Urinary bladder (tissue), 3 donors: ENCODE measurements at regions not wholly inside any gene's neighbourhood (a gene's known extent, or its start where the extent isn't known, plus 50 kb on each side); places are given as distances from the start of the nearest gene placed in this dataset.

Experiments
- DNase-seq: peaks from one replicate; pipeline ENCODE4 v3.0.0-alpha.2; 2015; ENCODE audit errors: extremely low spot score
- H3K27ac ChIP-seq: one replicate; pipeline ENCODE4 v1.5.1; 2013; ENCODE audit warnings: low read depth, mild to moderate bottlenecking, moderate library complexity
- H3K36me3 ChIP-seq: one replicate; pipeline ENCODE4 v1.6.1; 2013; ENCODE audit warnings: mild to moderate bottlenecking, moderate library complexity; ENCODE audit not compliant: insufficient read depth
- H3K4me1 ChIP-seq: one replicate; pipeline ENCODE4 v1.6.1; 2013; ENCODE audit warnings: mild to moderate bottlenecking, moderate library complexity; ENCODE audit not compliant: insufficient read depth
- H3K4me3 ChIP-seq: one replicate; pipeline ENCODE4 v1.5.1; 2013; ENCODE audit warnings: low read depth, low read length
- WGBS: extraction: QIAGEN DNeasy Blood & Tissue Kit; methylation state at CpG from one replicate; pipeline ENCODE4 v1.1.7; 2013; 5-methylcytosine and 5-hydroxymethylcytosine counted together
- donor health status: healthy with polysubstance abuse.
- donor health status: healthy.

DNA sequence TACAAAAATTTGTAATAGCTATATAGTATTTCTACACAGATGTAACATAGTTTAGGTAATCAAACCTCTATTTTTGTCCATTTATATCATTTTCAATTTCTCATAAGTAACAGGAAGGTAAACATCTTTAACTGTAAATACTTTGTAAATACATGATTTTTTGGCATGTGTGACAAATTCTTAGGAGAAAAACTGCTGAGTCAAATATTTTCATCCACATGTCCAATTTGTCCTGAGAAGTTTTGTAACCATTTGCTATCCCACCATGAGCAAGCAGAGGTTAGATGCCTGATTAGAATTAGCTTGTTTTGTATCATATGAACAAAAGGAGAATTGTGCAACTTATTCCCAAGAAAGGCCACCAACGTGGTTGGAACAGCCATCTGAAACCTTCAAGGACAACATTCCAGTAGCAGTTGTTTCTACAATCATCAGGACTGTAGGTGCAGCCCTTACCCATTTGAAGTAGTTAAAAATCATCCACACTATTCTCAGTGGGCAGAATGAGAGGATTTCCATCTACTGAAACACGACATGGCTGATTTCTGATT is 139.6 kb upstream of the MPPED2 start:
- H3K4me1 ChIP-seq = no peaks in the 10 kb centered on the region
- H3K27ac ChIP-seq = no peak overlapping the region
- 67% methylated on average over 2 of the region's 2 CpGs for WGBS
- no peak overlapping the region for H3K4me3 ChIP-seq
- no peaks in the 10 kb centered on the region for H3K36me3 ChIP-seq
- DNase-seq = no peak

DNA sequence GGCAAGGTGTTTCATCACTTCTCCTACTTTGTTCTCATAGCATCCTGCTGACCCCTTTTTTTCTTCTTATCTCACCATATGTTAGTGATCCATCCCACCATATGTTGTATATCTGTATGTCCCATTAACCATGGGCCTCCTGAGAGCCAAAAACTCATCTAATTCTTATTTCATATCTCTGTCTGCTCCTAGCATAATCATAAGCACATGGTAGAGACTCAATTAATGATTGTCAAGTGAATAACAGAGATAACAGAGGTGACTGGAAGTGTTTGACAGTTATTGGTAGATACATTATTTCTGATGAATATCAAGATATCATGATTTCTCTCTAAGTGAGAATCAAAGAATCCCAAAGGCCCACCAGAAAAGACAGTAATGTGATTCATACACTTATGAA is 138.1 kb upstream of the MPPED2 start:
- Histone ChIP-seq H3K4me3 (no peak overlapping the region), H3K27ac (no peak overlapping the region), H3K36me3 (no peaks in the 10 kb centered on the region), H3K4me1 (no peaks in the 10 kb centered on the region)
- no peak for DNase-seq

GRCh38 chr11:30719371-30719770 is 133.2 kb upstream of the MPPED2 start:
- no peak overlapping the region for H3K27ac ChIP-seq

GRCh38 chr11:30717641-30718040 is 131.5 kb upstream of the MPPED2 start:
- Histone ChIP-seq H3K27ac (no peak overlapping the region), H3K36me3 (no peaks in the 10 kb centered on the region), H3K4me1 (no peaks in the 10 kb centered on the region), H3K4me3 (no peak overlapping the region)
- 66% methylated on average over 7 of the region's 7 CpGs for WGBS
- no peak for DNase-seq

More at GRCh38 chr11:30719371-30719770, 133.2 kb upstream of the MPPED2 start:
- DNase-seq = no peak
- no peaks in the 10 kb centered on the region for H3K36me3 ChIP-seq
- H3K4me3 ChIP-seq = no peak overlapping the region
- 56% methylated on average over 4 of the region's 4 CpGs for WGBS
- no peaks in the 10 kb centered on the region for H3K4me1 ChIP-seq

DNA sequence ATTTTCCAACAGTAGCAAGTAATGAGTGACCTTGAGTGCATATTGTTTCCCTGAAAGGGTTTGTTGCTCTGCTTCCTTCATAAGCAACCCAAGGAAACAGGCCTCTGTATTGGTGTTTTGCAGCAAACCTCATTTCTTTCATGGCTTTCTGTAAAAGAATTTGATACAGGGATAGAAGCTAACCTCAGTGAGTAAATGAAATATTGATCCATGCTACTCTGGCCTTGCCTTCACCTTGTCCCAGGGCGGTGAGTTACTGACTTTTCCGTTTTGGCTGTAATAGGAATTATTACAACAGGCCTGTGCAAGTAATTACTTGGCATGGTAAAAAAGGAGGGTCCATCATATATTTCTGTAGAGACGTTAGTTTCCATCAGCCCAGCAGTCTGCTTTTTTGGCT is 130.9 kb upstream of the MPPED2 start:
- H3K36me3 ChIP-seq = no peaks in the 10 kb centered on the region
- WGBS = 72% methylated on average over 3 of the region's 3 CpGs
- DNase-seq = no peak

GRCh38 chr11:30712749-30713148 is 126.6 kb upstream of the MPPED2 start:
- no peak overlapping the region for H3K27ac ChIP-seq
- H3K4me1 ChIP-seq = no peaks in the 10 kb centered on the region
- no peak overlapping the region for H3K4me3 ChIP-seq
- H3K36me3 ChIP-seq = no peaks in the 10 kb centered on the region
- DNase-seq = no peak
- WGBS = 44% methylated on average over 2 of the region's 2 CpGs

More for the DNA sequence above, 130.9 kb upstream of the MPPED2 start:
- no peak overlapping the region for H3K4me3 ChIP-seq
- no peak overlapping the region for H3K27ac ChIP-seq
- H3K4me1 ChIP-seq = no peaks in the 10 kb centered on the region

DNA sequence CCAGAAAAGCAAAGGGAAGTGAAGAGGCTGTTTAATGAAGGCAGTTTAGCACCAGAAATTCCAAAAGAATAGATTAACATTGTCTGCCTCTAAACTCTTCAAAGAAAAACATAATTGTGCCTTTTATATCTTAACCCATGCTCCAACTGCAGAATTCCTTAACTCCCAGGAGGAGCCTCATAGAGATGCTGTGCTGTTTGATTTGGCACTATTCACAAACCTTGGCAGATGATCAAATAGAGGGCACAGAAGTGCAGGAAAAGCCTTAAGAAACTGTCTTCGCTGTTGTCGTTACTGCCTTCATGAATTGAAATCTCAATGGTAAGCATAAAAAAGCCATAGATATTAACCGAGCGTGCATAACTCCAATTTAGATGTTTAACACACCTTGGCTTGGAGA is 124.1 kb upstream of the MPPED2 start:
- Histone ChIP-seq H3K4me3 (no peak overlapping the region), H3K27ac (no peak overlapping the region), H3K36me3 (no peaks in the 10 kb centered on the region), H3K4me1 (no peaks in the 10 kb centered on the region)
- DNase-seq = no peak
- 40% methylated on average over 4 of the region's 4 CpGs for WGBS

DNA sequence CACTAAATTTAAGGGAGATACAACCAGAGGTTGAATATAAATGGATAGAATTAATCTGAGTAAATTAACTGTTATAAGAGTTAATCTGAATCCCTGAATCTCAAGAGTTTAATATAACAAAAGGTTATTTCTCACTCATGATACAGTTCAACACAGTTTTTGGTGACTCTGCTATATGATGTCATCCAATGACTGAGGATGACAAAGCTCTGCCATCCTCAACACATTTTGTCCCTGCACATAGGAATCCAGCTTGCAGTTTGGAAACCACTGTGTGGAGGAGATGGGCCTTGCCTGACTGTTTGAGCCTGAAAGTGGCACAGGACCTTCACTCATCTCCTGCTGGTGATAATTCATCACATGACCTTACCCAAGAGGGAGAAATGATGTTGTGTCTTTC is 121.0 kb upstream of the MPPED2 start:
- H3K4me3 ChIP-seq = no peak overlapping the region
- H3K36me3 ChIP-seq = no peaks in the 10 kb centered on the region
- DNase-seq = no peak
- no peak overlapping the region for H3K27ac ChIP-seq
- no peaks in the 10 kb centered on the region for H3K4me1 ChIP-seq

DNA sequence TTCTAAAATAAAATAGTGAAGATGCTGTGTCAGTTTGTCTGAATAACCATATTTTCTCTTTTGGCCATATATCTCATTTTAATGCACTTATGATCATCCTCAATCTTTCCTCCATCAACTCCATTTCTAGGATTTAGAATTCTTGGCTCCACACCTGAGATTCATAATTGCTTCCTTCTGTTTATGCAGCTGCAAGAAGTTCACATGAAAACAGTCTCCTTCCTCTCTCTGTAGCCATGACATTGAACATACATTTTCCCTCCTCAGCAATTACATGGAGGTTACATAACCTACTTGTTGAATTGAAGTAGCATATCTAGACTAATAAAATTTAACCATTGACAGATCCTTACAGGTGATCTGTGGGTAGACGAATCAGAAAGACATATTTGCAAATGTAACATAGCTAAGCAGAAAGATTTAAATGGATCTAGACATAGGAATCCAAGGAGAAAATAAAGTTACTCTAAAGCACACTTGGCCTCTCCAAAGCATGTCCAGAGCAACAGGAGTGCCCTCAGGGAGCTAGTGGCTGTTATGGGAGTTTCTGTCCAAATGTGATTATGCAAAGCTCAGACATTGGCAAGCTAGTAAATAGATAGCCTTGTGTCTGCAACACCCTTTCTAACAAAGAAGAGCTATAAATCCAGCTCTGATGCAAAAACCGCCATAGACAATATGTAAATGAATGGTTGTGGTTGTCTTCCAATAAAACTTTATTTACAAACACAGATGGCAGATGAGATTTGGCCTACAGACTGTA is 119.9 kb upstream of the MPPED2 start:
- H3K27ac ChIP-seq = no peak overlapping the region
- H3K4me1 ChIP-seq = no peaks in the 10 kb centered on the region
- no peak for DNase-seq
- WGBS = 66% methylated on average over 2 of the region's 2 CpGs
- no peaks in the 10 kb centered on the region for H3K36me3 ChIP-seq
- no peak overlapping the region for H3K4me3 ChIP-seq

- DNase-seq = no peak
- Histone ChIP-seq H3K4me1 (no peaks in the 10 kb centered on the region), H3K27ac (no peak overlapping the region), H3K4me3 (no peak overlapping the region), H3K36me3 (no peaks in the 10 kb centered on the region)
- WGBS = 93% methylated on average over 2 of the region's 2 CpGs
Observed at GRCh38 chr11:30698425-30698824, 112.3 kb upstream of the MPPED2 start.

DNA sequence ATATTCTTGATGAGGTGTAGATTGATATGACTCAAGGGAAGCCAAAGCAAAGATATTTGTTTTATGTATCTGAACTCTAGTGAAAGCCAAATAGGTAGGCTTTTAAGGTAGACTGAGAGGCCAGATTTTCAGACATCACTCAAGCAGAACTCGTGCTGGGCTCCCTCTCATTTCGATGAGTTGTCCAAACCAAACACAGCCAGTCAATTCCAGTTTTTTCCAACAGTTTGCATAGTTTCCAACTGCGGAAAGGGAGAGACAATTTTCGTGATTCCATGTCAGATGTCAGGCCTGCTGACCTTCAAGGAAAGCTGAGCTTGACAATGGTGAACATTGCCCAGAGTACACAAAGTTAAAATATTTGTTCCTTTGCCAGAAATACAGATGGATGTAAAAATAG is 110.9 kb upstream of the MPPED2 start:
- Histone ChIP-seq H3K4me3 (no peak overlapping the region), H3K4me1 (no peaks in the 10 kb centered on the region), H3K27ac (no peak overlapping the region), H3K36me3 (no peaks in the 10 kb centered on the region)
- no peak for DNase-seq
- 62% methylated on average over 4 of the region's 4 CpGs for WGBS

- H3K4me3 ChIP-seq = no peak overlapping the region
- 66% methylated on average over 2 of the region's 2 CpGs for WGBS
- no peaks in the 10 kb centered on the region for H3K36me3 ChIP-seq
- no peak overlapping the region for H3K27ac ChIP-seq
- no peaks in the 10 kb centered on the region for H3K4me1 ChIP-seq
- no peak for DNase-seq
Observed at GRCh38 chr11:30684772-30685171, 98.6 kb upstream of the MPPED2 start.

GRCh38 chr11:30683176-30683575 is 97.0 kb upstream of the MPPED2 start:
- Histone ChIP-seq H3K4me1 (no peaks in the 10 kb centered on the region), H3K4me3 (no peak overlapping the region), H3K36me3 (no peaks in the 10 kb centered on the region), H3K27ac (no peak overlapping the region)
- DNase-seq = no peak
- 98% methylated on average over 1 of the region's 1 CpG for WGBS

DNA sequence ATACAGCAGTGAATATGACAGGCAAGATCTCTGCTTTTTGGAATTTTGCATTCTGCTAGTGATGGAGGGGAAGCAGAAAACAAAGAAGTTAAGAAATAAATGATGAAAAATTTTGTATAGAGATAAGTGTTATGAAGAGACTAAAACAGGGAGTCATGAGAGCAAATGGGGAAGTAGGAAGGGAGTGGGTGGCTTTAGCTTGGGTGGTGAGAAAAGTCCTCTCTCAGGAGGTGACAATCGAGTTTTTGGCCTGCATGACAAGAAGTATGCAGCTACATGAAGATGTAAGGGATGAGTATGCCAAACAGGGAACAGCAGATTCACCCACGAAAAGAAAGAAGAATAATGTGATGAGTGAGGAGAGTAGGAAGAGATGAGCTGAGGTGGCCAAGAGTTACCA is 80.7 kb upstream of the MPPED2 start:
- H3K36me3 ChIP-seq = no peaks in the 10 kb centered on the region
- DNase-seq = no peak
- 71% methylated on average over 2 of the region's 2 CpGs for WGBS
- no peaks in the 10 kb centered on the region for H3K4me1 ChIP-seq
- H3K27ac ChIP-seq = no peak overlapping the region
- H3K4me3 ChIP-seq = no peak overlapping the region
